Left ventricle myocardium inferior (tissue), 1 donor: ENCODE measurements at regions not wholly inside any gene's neighbourhood (a gene's known extent, or its start where the extent isn't known, plus 50 kb on each side); places are given as distances from the start of the nearest gene placed in this dataset.
"Not testable (repeated sequence)": the region's sequence is repeated elsewhere in the genome, so short reads cannot be mapped to it uniquely, and the experiment has no call there.

Experiments
- DNase-seq: peaks from one replicate; pipeline ENCODE4 v3.0.0-alpha.2; 2020
- H3K27ac ChIP-seq: fragments of 200-600 bp; replicated peaks from 2 replicates; pipeline ENCODE4 v1.8.0; 2021
- H3K27me3 ChIP-seq: fragments of 200-600 bp; 2 replicates; pipeline ENCODE4 v1.8.0; 2021; ENCODE audit warnings: low read depth
- H3K36me3 ChIP-seq: fragments of 200-600 bp; 2 replicates; pipeline ENCODE4 v1.8.0; 2021
- H3K4me1 ChIP-seq: fragments of 200-600 bp; 2 replicates; pipeline ENCODE4 v1.8.0; 2021
- H3K4me3 ChIP-seq: fragments of 200-600 bp; 2 replicates; pipeline ENCODE4 v1.8.0; 2021; ENCODE audit warnings: mild to moderate bottlenecking, moderate library complexity
- H3K9me3 ChIP-seq: fragments of 200-600 bp; replicated peaks from 2 replicates; pipeline ENCODE4 v1.8.0; 2021
- CTCF ChIP-seq: fragments of 200-600 bp; IDR thresholded peaks from 2 replicates; pipeline ENCODE4 v1.8.0; 2021; ENCODE audit warnings: antibody characterized with exemption, mild to moderate bottlenecking, borderline replicate concordance
- intact Hi-C: fragments of 100-400 bp; cut with micrococcal nuclease; formaldehyde crosslinking; loops from one replicate; pipeline ENCODE4 v1.11.0; 2022
- donor health status: DM: no; HTN: yes; CAD: no; lungs with severe emphysema.

GRCh38 chrX:821327-822107 is 190.9 kb downstream of the SHOX start:
- no peak overlapping the region for H3K27ac ChIP-seq
- H3K9me3 ChIP-seq: peaks cover 29% of the 10 kb centered on the region
- intact Hi-C loops: no loop called here
- TF ChIP-seq CTCF: no peak
- no peaks in the 10 kb centered on the region for H3K4me1 ChIP-seq
- H3K4me3 ChIP-seq: no peak overlapping the region
- H3K36me3 ChIP-seq: no peaks in the 10 kb centered on the region
- no peak for DNase-seq
- no peaks in the 10 kb centered on the region for H3K27me3 ChIP-seq

- no peak for TF ChIP-seq CTCF
- Histone ChIP-seq H3K9me3 (peaks cover 42% of the 10 kb centered on the region), H3K4me3 (no peak overlapping the region), H3K4me1 (no peaks in the 10 kb centered on the region), H3K36me3 (no peaks in the 10 kb centered on the region), H3K27ac (no peak overlapping the region), H3K27me3 (no peaks in the 10 kb centered on the region)
- no peak for DNase-seq
- intact Hi-C loops: no loop called here
Observed at GRCh38 chrX:819684-820083, 189.1 kb downstream of the SHOX start.

- H3K4me3 ChIP-seq: no peak overlapping the region
- H3K36me3 ChIP-seq: no peaks in the 10 kb centered on the region
- intact Hi-C loops: no loop called here
- no peak for DNase-seq
- no peaks in the 10 kb centered on the region for H3K27me3 ChIP-seq
- H3K4me1 ChIP-seq: no peaks in the 10 kb centered on the region
- H3K9me3 ChIP-seq: peaks cover 38% of the 10 kb centered on the region
- H3K27ac ChIP-seq: no peak overlapping the region
- TF ChIP-seq CTCF: no peak
Observed at GRCh38 chrX:817759-818300, 187.2 kb downstream of the SHOX start.

GRCh38 chrX:817147-817546 is 186.6 kb downstream of the SHOX start:
- intact Hi-C loops, DNase-seq, H3K36me3 ChIP-seq: not testable (repeated sequence)

GRCh38 chrX:816411-816810 is 185.8 kb downstream of the SHOX start:
- Histone ChIP-seq H3K4me3 (no peak overlapping the region), H3K27me3 (no peaks in the 10 kb centered on the region), H3K4me1 (no peaks in the 10 kb centered on the region), H3K36me3 (no peaks in the 10 kb centered on the region), H3K9me3 (peaks cover 38% of the 10 kb centered on the region), H3K27ac (no peak overlapping the region)
- DNase-seq: no peak
- TF ChIP-seq CTCF: no peak
- intact Hi-C loops: no loop called here

More at GRCh38 chrX:817147-817546, 186.6 kb downstream of the SHOX start:
- H3K27ac ChIP-seq, H3K4me1 ChIP-seq, H3K27me3 ChIP-seq, H3K4me3 ChIP-seq: not testable (repeated sequence)
- peaks cover 38% of the 10 kb centered on the region for H3K9me3 ChIP-seq

GRCh38 chrX:810186-810585 is 179.6 kb downstream of the SHOX start:
- no peak for DNase-seq
- intact Hi-C loops: no loop called here

More at GRCh38 chrX:810186-810585, 179.6 kb downstream of the SHOX start:
- Histone ChIP-seq H3K4me1 (no peaks in the 10 kb centered on the region), H3K27ac (no peak overlapping the region), H3K27me3 (peaks cover 7% of the 10 kb centered on the region), H3K36me3 (no peaks in the 10 kb centered on the region), H3K9me3 (peaks cover 8% of the 10 kb centered on the region), H3K4me3 (no peak overlapping the region)
- no peak for TF ChIP-seq CTCF
